Testis (tissue), 2 donors: ENCODE measurements at regions not wholly inside any gene's neighbourhood (a gene's known extent, or its start where the extent isn't known, plus 50 kb on each side); places are given as distances from the start of the nearest gene placed in this dataset.

Source experiments
- DNase-seq: peaks from one replicate; pipeline ENCODE4 v3.0.0-alpha.2; 2019
- H3K27ac ChIP-seq, 2 donors: fragments of 200-600 bp; sonication (generic); one replicate each; pipeline ENCODE4 v1.5.1; 2019
- H3K27me3 ChIP-seq: fragments of 200-600 bp; sonication (generic); one replicate; pipeline ENCODE4 v1.5.1; 2019
- H3K36me3 ChIP-seq: fragments of 200-600 bp; sonication (generic); one replicate; pipeline ENCODE4 v1.5.1; 2017; ENCODE audit warnings: low read depth; ENCODE audit errors: missing control alignments
- H3K4me1 ChIP-seq: fragments of 200-600 bp; sonication (generic); one replicate; pipeline ENCODE4 v1.5.1; 2019
- H3K4me3 ChIP-seq, 2 donors: fragments of 200-600 bp; sonication (generic); one replicate each; pipeline ENCODE4 v1.5.1; 2017 to 2019
- H3K9me3 ChIP-seq: fragments of 200-600 bp; sonication (generic); one replicate; pipeline ENCODE4 v1.5.1; 2017
- CTCF ChIP-seq, 3 experiments: fragments of 450-650 bp in 2 of 3; fragments of 200-600 bp in 1 of 3; sonication (generic) in 1 of 3; IDR thresholded peaks; one replicate each; pipeline ENCODE4 v1.5.1; 2016 to 2019; ENCODE audit warnings: antibody characterized with exemption in 3 of 3, mild to moderate bottlenecking in 2 of 3, moderate library complexity in 1 of 3
- POLR2A ChIP-seq: fragments of 450-650 bp; IDR thresholded peaks from one replicate; pipeline ENCODE4 v1.6.1; 2017; ENCODE audit warnings: antibody characterized with exemption, mild to moderate bottlenecking, moderate library complexity
- WGBS, 2 donors: methylation state at CpG; one replicate each; pipeline ENCODE4 v1.1.5; 2018; 5-methylcytosine and 5-hydroxymethylcytosine counted together
- intact Hi-C: fragments of 100-400 bp; cut with DNase I; formaldehyde crosslinking; loops from one replicate; pipeline ENCODE4 v1.15.1; 2023; ENCODE audit warnings: low total_unique reads

DNA sequence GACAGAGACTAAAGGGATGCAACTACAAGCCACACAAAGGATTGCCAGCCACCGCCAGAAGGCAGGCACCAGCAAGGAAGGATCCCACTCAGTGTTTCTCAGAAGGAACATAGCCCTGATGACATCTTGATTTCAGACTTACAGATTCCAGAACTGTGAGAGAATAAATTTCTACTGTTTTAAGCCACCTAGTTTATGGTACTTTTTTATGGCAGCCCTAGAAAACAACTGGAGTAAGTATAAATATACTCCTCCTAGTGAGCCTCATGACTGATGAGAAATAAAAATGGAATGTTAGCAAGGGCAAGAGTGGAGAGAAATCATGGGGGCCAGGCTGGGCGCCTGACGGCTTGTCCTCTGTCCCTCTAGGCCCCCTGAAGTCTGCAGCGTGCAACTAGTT, 307.3 kb downstream of the PIK3R1 start:
- Histone ChIP-seq H3K27me3 (no peaks in the 10 kb centered on the region), H3K36me3 (no peaks in the 10 kb centered on the region), H3K9me3 (no peaks in the 10 kb centered on the region), H3K4me1 (no peaks in the 10 kb centered on the region), H3K4me3 (no peak overlapping the region), H3K27ac (no peak overlapping the region)
- TF ChIP-seq POLR2A (no peak), CTCF (IDR thresholded peaks at IDR 0.05) (no peak)
- DNase-seq, result no peak
- intact Hi-C loops, result no loop called here
- 86 to 96% methylated on average over 4 of the region's 4 CpGs for WGBS, 2 donors

DNA sequence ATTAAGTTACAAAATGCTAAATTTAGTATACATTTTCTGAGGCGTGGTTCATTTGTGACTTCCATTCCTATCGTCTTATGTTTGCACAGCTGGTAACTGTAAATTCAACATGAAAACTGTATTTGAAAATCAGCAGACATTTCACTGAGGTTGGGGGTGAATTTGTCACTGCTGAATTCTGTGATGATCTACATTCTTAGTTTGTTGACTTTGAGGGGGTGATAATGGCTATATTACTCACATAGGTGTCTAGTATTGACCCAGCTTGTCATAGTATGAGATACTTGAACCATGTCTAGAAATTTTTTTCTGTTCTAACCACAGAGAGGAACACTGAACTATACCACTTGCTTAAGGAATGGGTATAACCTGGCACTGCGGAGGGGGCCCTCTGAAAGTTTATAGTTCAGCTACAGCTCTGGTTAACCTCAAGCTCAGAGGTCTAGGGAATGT, 313.3 kb downstream of the PIK3R1 start:
- peaks cover 13% of the 10 kb centered on the region for H3K4me1 ChIP-seq
- 72 to 89% methylated on average over 3 of the region's 3 CpGs for WGBS, 2 donors
- H3K27me3 ChIP-seq, result no peaks in the 10 kb centered on the region
- intact Hi-C loops, result no loop called here
- H3K36me3 ChIP-seq, result no peaks in the 10 kb centered on the region
- H3K27ac ChIP-seq, result no peak overlapping the region
- no peak for DNase-seq
- no peak overlapping the region for H3K4me3 ChIP-seq
- no peak for TF ChIP-seq CTCF (IDR thresholded peaks at IDR 0.05)
- TF ChIP-seq POLR2A, result no peak
- H3K9me3 ChIP-seq, result no peaks in the 10 kb centered on the region

DNA sequence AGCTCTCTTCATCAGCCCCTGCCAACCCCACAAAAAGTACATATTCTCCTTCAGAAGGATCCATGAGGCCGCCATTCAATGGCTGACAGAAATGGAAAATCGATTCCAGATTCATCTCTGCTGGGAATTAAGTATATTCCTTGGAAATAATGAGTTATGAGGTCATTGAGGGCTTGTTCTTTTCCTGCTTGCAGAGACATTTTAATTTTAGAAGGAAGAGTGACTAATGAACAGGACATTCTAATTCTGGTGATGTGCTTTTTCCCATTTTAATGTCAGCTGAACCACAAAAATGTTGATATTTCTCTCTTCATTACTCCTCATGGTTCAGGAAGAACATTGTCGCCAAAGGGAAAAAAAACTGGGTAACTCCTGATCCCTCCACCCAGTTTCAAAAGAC, 314.0 kb downstream of the PIK3R1 start:
- Histone ChIP-seq H3K9me3 (no peaks in the 10 kb centered on the region), H3K27me3 (no peaks in the 10 kb centered on the region), H3K36me3 (no peaks in the 10 kb centered on the region), H3K27ac (no peak overlapping the region), H3K4me3 (no peak overlapping the region), H3K4me1 (peaks cover 14% of the 10 kb centered on the region)
- DNase-seq, result no peak
- 74 to 84% methylated on average over 3 of the region's 3 CpGs for WGBS, 2 donors
- no peak for TF ChIP-seq POLR2A
- TF ChIP-seq CTCF (IDR thresholded peaks at IDR 0.05), result no peak
- intact Hi-C loops, result no loop called here

DNA sequence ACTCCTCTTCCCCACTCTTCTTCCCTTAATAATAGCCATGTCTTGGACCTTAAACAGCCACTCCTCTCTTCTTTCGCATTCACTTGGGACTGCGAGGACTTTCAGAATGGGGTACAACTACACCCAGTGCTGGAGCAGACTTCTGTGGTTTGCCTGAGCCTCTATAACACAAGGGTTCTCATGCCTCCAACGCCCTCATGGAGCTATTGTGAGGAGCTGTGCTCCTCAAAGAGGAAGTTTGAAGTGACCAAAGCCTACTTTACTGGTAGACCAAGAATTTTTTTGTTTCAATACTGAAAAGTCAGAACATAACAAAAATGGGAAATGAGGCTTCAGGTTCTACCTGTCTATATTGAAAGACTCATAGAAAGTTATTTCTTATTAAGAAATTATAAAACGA, 316.4 kb downstream of the PIK3R1 start:
- Histone ChIP-seq H3K27me3 (no peaks in the 10 kb centered on the region), H3K36me3 (no peaks in the 10 kb centered on the region), H3K27ac (no peak overlapping the region), H3K9me3 (no peaks in the 10 kb centered on the region), H3K4me3 (no peak overlapping the region), H3K4me1 (peaks cover 14% of the 10 kb centered on the region)
- WGBS, 2 donors, result 84 to 94% methylated on average over 4 of the region's 4 CpGs
- no peak for DNase-seq
- intact Hi-C loops, result no loop called here
- TF ChIP-seq CTCF (IDR thresholded peaks at IDR 0.05) (no peak), POLR2A (no peak)

DNA sequence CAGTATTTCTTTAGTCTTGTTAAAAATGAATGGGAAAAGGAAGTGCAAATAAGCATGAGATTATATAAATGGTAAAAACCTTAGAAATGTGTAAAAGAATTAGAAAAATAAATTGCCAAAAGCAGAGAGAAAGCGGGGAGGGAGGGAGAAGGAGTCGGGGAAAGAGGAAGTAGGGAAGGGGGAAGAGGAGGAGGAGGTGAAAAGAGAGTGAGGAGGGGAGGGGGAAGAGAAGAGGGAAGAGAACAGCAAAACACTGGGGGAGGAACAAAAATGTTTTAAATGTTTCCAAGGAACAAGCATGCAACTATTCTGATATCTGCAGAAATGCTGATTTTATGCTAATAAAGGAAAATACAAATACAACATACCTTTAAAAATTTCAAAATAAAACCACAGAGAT, 317.5 kb downstream of the PIK3R1 start:
- intact Hi-C loops, result no loop called here
- no peak for DNase-seq
- Histone ChIP-seq H3K27ac (no peak overlapping the region), H3K36me3 (no peaks in the 10 kb centered on the region), H3K4me1 (peaks cover 14% of the 10 kb centered on the region), H3K27me3 (no peaks in the 10 kb centered on the region), H3K9me3 (no peaks in the 10 kb centered on the region), H3K4me3 (no peak overlapping the region)
- WGBS, 2 donors, result 56 to 62% methylated on average over 2 of the region's 2 CpGs
- no peak for TF ChIP-seq CTCF (IDR thresholded peaks at IDR 0.05)
- no peak for TF ChIP-seq POLR2A
